Uterus (tissue), 3 donors: ENCODE measurements at regions not wholly inside any gene's neighbourhood (a gene's known extent, or its start where the extent isn't known, plus 50 kb on each side); places are given as distances from the start of the nearest gene placed in this dataset.
"Not testable (repeated sequence)": the region's sequence is repeated elsewhere in the genome, so short reads cannot be mapped to it uniquely, and the experiment has no call there.

Experiments used
- DNase-seq, 2 donors: peaks; one replicate each; pipeline ENCODE4 v3.0.0-alpha.2; 2019 to 2020
- H3K27ac ChIP-seq, 2 donors: fragments of 200-600 bp; sonication (generic); 1 replicate in 1 of 2; 2 replicates in 1 of 2; pipeline ENCODE4 v1.5.1; 2016 to 2018
- H3K27me3 ChIP-seq, 2 donors: fragments of 200-600 bp; sonication (generic); one replicate each; pipeline ENCODE4 v1.5.1; 2018 to 2019; ENCODE audit warnings: control low read depth in 1 of 2
- H3K36me3 ChIP-seq, 2 donors: fragments of 200-600 bp; sonication (generic); one replicate each; pipeline ENCODE4 v1.5.1; 2019; ENCODE audit warnings: control low read depth in 1 of 2
- H3K4me1 ChIP-seq, 2 donors: fragments of 200-600 bp; sonication (generic); one replicate each; pipeline ENCODE4 v1.5.1; 2018 to 2019; ENCODE audit warnings: control low read depth in 1 of 2
- H3K4me3 ChIP-seq, 2 donors: fragments of 200-600 bp; sonication (generic); 1 replicate in 1 of 2; 2 replicates in 1 of 2; pipeline ENCODE4 v1.5.1; 2018 to 2019; ENCODE audit warnings: mild to moderate bottlenecking in 1 of 2
- H3K9me3 ChIP-seq, 2 donors: fragments of 200-600 bp; sonication (generic); one replicate each; pipeline ENCODE4 v1.5.1; 2019; ENCODE audit warnings: control low read depth in 1 of 2
- POLR2A ChIP-seq, 2 donors: fragments of 450-650 bp; IDR thresholded peaks; one replicate each; pipeline ENCODE4 v1.6.1; 2016; ENCODE audit warnings: antibody characterized with exemption in 2 of 2, mild to moderate bottlenecking in 1 of 2, moderate library complexity in 1 of 2
- intact Hi-C: fragments of 100-400 bp; cut with DNase I; formaldehyde crosslinking; loops from one replicate; pipeline ENCODE4 v1.15.1; 2023; ENCODE audit warnings: low total_unique reads
- TF ChIP-seq, protein P1 (sequence below), 4 experiments: fragments of 200-600 bp in 2 of 4; fragments of 450-650 bp in 2 of 4; sonication (generic) in 2 of 4; IDR thresholded peaks; one replicate each; pipeline ENCODE4 v1.5.1; 2016 to 2019; ENCODE audit warnings: antibody characterized with exemption in 4 of 4, mild to moderate bottlenecking in 2 of 4, moderate library complexity in 1 of 4
- donor health status: DM: yes; HTN: yes; CAD: no.

DNA sequence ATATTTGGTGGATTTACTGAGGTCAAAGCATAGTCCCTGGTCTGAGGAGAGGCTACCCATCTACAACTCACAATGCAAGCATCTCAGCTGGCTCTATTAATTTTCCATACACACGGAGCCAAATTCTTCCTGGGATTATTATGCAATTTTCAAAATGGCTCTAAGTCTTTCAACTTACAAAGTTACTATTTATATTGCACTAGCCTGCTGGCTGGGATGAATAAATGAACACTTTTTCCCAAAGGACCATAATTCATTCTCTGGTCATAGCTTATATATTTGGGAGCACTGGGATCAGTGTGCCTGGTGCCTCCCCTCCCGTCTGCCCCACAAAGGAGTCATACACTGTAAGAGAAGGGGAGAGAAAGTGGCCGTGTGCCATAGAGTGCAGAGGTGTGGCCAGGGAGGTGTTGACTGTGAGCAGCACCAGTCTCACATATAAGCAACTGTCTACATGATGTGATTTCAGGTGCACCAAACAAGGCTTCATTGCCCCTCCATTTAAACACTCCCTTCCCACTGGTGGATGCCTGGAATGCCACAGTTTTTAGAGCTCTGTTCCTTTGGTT, 88.6 kb downstream of the ZNF92 start:
- H3K4me3 ChIP-seq, result no peak overlapping the region
- TF ChIP-seq POLR2A (IDR thresholded peaks at IDR 0.05), result no peak
- TF ChIP-seq, protein P1, sequence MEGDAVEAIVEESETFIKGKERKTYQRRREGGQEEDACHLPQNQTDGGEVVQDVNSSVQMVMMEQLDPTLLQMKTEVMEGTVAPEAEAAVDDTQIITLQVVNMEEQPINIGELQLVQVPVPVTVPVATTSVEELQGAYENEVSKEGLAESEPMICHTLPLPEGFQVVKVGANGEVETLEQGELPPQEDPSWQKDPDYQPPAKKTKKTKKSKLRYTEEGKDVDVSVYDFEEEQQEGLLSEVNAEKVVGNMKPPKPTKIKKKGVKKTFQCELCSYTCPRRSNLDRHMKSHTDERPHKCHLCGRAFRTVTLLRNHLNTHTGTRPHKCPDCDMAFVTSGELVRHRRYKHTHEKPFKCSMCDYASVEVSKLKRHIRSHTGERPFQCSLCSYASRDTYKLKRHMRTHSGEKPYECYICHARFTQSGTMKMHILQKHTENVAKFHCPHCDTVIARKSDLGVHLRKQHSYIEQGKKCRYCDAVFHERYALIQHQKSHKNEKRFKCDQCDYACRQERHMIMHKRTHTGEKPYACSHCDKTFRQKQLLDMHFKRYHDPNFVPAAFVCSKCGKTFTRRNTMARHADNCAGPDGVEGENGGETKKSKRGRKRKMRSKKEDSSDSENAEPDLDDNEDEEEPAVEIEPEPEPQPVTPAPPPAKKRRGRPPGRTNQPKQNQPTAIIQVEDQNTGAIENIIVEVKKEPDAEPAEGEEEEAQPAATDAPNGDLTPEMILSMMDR (IDR thresholded peaks at IDR 0.05), result no peak
- H3K27me3 ChIP-seq, result no peaks in the 10 kb centered on the region
- no peak overlapping the region for H3K27ac ChIP-seq
- DNase-seq, result peak in 1 of 2 donors; percentile 19
- no peaks in the 10 kb centered on the region for H3K4me1 ChIP-seq
- H3K9me3 ChIP-seq, result no peaks in the 10 kb centered on the region
- no peaks in the 10 kb centered on the region for H3K36me3 ChIP-seq
- intact Hi-C loops, result no loop called here

DNA sequence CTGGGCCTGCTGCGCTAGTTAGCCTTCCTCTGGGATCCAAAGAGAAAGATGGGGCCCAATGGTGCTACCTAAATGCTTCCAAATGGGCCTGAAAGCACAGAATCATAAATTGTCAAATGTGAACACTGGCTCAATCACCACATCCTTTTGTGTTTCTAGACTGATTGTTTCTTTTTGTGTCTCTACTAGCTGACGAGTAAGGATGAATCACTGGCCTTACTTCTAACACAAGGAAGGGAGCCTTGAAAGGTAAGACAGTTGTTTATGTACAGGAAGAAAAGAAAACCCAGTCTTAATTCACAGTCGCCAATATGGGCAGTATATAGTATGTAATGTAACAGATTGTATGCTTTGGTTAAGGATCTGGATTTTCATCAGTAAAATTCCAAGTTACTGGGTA, 89.5 kb downstream of the ZNF92 start:
- Histone ChIP-seq H3K4me3 (no peak overlapping the region), H3K27ac (no peak overlapping the region), H3K27me3 (no peaks in the 10 kb centered on the region), H3K4me1 (no peaks in the 10 kb centered on the region), H3K9me3 (no peaks in the 10 kb centered on the region), H3K36me3 (no peaks in the 10 kb centered on the region)
- intact Hi-C loops, result no loop called here
- DNase-seq, result no peak
- TF ChIP-seq, protein P1 (IDR thresholded peaks at IDR 0.05), result no peak
- no peak for TF ChIP-seq POLR2A (IDR thresholded peaks at IDR 0.05)

DNA sequence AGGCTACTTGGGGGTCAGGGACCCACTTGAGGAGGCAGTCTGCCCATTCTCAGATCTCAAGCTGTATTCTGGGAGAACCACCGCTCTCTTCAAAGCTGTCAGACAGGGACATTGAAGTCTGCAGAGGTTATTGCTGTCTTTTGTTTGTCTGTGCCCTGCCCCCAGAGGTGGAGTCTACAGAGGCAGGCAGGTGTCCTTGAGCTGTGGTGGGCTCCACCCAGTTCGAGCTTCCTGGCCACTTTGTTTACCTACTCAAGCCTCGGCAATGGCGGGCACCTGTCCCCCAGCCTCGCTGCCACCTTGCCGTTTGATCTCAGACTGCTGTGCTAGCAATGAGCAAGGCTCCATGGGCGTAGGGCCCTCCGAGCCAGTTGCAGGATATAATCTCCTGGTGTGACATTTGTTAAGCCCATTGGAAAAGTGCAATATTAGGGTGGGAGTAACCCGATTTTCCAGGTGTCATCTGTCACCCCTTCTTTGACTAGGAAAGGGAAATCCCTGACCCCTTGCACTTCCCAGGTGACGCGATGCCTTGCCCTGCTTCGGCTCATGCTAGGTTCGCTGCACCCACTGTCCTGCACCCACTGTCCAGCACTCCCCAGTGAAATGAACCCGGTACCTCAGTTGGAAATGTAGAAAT, 96.4 kb downstream of the ZNF92 start:
- DNase-seq, H3K4me3 ChIP-seq, H3K27me3 ChIP-seq, H3K36me3 ChIP-seq, H3K9me3 ChIP-seq, intact Hi-C loops, H3K27ac ChIP-seq, H3K4me1 ChIP-seq: not testable (repeated sequence)

- no peaks in the 10 kb centered on the region for H3K36me3 ChIP-seq
- intact Hi-C loops, result no loop called here
- H3K27ac ChIP-seq, result no peak overlapping the region
- no peaks in the 10 kb centered on the region for H3K4me1 ChIP-seq
- no peak for TF ChIP-seq POLR2A (IDR thresholded peaks at IDR 0.05)
- TF ChIP-seq, protein P1 (IDR thresholded peaks at IDR 0.05), result no peak
- no peaks in the 10 kb centered on the region for H3K9me3 ChIP-seq
- H3K4me3 ChIP-seq, result no peak overlapping the region
- DNase-seq, result no peak
- no peaks in the 10 kb centered on the region for H3K27me3 ChIP-seq
Observed at GRCh38 chr7:65471587-65471986, 97.9 kb downstream of the ZNF92 start.

DNA sequence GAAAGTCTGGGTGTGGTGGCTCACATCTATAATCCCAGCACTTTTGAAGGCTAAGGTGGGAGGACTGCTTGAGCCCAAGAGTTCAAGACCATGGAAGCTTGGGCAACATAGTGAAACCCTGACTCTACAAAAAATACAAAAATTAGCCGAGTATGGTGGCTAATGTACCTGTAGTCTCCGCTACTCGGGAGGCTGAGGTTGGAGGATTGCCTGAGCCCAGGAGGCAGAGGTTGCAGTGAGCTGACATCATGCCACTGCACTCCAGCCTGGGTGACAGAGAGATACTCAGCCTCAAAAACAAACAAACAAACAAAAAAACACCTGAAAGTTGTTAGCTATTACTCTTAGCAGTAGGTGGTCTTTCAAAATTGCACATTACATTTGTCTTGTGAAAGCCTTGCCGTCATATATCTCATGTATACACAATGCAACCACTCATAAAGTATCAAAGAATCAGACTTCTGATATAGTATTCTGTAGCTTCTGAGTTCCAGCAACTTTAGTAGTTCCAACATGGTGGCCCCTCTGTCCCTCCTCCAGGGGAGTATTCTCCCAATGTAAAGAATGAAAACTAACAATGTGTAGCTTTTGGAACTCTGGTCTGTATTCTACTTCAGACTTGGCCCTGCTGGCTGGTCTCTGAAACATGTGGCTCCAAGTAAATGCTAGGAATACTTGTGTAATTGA, 101.5 kb downstream of the ZNF92 start:
- intact Hi-C loops, result no loop called here
- no peak overlapping the region for H3K4me3 ChIP-seq
- H3K36me3 ChIP-seq, result no peaks in the 10 kb centered on the region
- no peaks in the 10 kb centered on the region for H3K4me1 ChIP-seq
- H3K9me3 ChIP-seq, result no peaks in the 10 kb centered on the region
- DNase-seq, result no peak
- no peak overlapping the region for H3K27ac ChIP-seq
- H3K27me3 ChIP-seq, result no peaks in the 10 kb centered on the region
- no peak for TF ChIP-seq POLR2A (IDR thresholded peaks at IDR 0.05)
- TF ChIP-seq, protein P1 (IDR thresholded peaks at IDR 0.05), result no peak
